AG09309 (cell line): ENCODE measurements at regions not wholly inside any gene's neighbourhood (a gene's known extent, or its start where the extent isn't known, plus 50 kb on each side); places are given as distances from the start of the nearest gene placed in this dataset.

Experiments used
- DNase-seq: peaks from one replicate; pipeline ENCODE4 v3.0.0-alpha.2; 2010; ENCODE audit warnings: low read depth
- H3K4me3 ChIP-seq: 2 replicates; pipeline ENCODE4 v1.5.1; 2011; ENCODE audit warnings: mild to moderate bottlenecking, low read depth, low read length, moderate library complexity; ENCODE audit not compliant: control insufficient read depth
- CTCF ChIP-seq: IDR thresholded peaks from 2 replicates; pipeline ENCODE4 v1.5.1; 2011; ENCODE audit warnings: mild to moderate bottlenecking, low read depth, low read length, inconsistent platforms; ENCODE audit not compliant: insufficient read depth, control insufficient read depth; ENCODE audit errors: missing control alignments

- no peak overlapping the region for H3K4me3 ChIP-seq
- DNase-seq = no peak
- TF ChIP-seq CTCF = no peak
Measured at GRCh38 chr9:80059979-80060378, 488.2 kb downstream of the TLE4 start.

GRCh38 chr9:80059191-80059590 is 487.4 kb downstream of the TLE4 start:
- no peak overlapping the region for H3K4me3 ChIP-seq
- DNase-seq = no peak
- no peak for TF ChIP-seq CTCF

- no peak for DNase-seq
- TF ChIP-seq CTCF = no peak
- H3K4me3 ChIP-seq = no peak overlapping the region
Measured at GRCh38 chr9:80052830-80053229, 481.1 kb downstream of the TLE4 start.

GRCh38 chr9:80049096-80049782 is 477.5 kb downstream of the TLE4 start:
- no peak for DNase-seq
- no peak for TF ChIP-seq CTCF
- no peak overlapping the region for H3K4me3 ChIP-seq

- no peak for DNase-seq
- H3K4me3 ChIP-seq = no peak overlapping the region
- TF ChIP-seq CTCF = no peak
Measured at GRCh38 chr9:80046481-80046880, 474.7 kb downstream of the TLE4 start.

- no peak for TF ChIP-seq CTCF
- no peak for DNase-seq
- no peak overlapping the region for H3K4me3 ChIP-seq
Measured at GRCh38 chr9:80041821-80042220, 470.1 kb downstream of the TLE4 start.
